Skin epidermis (tissue), 12 donors: ENCODE measurements at regions not wholly inside any gene's neighbourhood (a gene's known extent, or its start where the extent isn't known, plus 50 kb on each side); places are given as distances from the start of the nearest gene placed in this dataset.

Source experiments
- H3K27ac ChIP-seq, 21 experiments: fragments of 200-600 bp; sonication (generic) in 11 of 21; one replicate each; pipeline ENCODE4 v1.5.0; 2020; ENCODE audit warnings: mild to moderate bottlenecking in 3 of 21, inconsistent platforms in 2 of 21, moderate library complexity in 2 of 21
- H3K4me3 ChIP-seq, 7 experiments: fragments of 200-600 bp; sonication (generic) in 2 of 7; one replicate each; pipeline ENCODE4 v1.5.0; 2020; ENCODE audit warnings: inconsistent platforms in 2 of 7, mild to moderate bottlenecking in 2 of 7, moderate library complexity in 1 of 7

DNA sequence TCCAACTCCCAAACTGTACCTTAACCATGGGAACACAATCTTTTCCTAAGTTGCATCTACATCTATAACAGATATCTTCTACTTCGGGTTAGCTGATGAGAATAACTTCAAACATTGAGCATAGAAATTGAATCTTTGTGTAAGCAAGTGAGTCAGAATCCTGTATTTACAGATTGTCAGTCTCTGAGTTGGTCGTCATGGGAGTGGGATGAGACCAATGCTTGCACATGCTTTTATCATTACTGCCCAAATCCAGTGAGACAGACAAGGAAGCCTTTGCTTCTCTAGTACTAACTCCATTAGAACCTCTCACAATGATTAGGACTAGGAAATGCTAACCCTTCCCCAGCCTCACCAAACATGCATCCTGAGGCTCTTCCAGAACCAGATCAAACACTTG lies 587.1 kb upstream of the ZNF717 start:
- H3K27ac ChIP-seq, result no peak overlapping the region
- no peak overlapping the region for H3K4me3 ChIP-seq

DNA sequence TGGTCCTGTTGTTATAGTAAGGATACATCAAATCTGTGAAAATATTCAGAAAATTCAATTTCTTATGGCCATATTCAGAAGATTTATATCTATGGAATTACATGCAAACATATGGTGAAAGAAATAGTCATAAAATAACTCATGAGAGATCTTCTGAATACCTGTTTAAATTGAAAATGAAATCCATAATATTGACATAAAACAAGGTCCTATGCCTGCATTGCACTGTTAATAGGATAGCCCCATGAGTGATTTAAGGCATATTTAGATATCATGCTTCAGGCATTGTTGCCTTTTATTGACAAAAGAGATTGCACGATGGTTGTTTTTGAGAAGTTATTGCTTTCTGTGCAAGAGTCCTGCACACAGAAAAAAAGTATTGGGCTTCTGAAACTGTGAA lies 591.7 kb upstream of the ZNF717 start:
- Histone ChIP-seq H3K27ac (no peak overlapping the region), H3K4me3 (no peak overlapping the region)

DNA sequence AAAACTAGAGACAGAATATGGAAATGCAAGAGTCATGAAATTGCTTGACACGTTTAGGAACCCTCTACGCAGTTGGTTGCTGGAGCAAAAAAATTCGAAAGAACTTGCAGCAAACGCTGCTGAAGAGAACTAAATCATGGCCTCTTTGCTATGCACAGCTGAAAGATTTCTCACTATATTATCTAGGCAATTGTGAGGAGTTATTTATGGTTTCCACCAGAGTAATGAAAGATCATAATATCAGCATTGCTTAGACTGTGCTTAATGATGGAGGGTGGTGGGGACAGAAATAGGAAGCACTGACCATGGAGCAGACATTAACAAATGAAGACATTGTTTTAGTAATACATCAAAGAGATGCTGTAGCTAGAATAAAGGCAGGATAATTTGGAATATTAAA lies 593.4 kb upstream of the ZNF717 start:
- no peak overlapping the region for H3K4me3 ChIP-seq
- no peak overlapping the region for H3K27ac ChIP-seq

DNA sequence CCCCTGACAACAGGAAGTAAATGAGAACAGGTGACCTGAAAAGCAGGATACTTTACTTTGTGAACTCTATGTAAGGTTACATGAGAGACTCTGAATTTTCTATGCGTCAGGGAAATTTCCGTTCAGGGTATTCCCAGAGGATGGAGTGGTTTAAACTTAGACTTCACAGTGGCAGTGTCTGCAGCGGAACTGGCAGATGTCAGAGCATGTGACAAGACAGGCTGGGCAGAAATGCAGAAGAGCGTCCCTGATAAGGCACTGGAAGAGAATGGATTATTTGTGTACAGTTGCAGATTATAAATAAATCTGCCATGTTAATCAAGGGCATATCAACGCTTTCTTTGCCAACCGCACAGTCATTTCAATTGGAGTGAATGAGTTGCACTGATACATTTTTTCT lies 598.4 kb upstream of the ZNF717 start:
- Histone ChIP-seq H3K27ac (no peak overlapping the region), H3K4me3 (no peak overlapping the region)

DNA sequence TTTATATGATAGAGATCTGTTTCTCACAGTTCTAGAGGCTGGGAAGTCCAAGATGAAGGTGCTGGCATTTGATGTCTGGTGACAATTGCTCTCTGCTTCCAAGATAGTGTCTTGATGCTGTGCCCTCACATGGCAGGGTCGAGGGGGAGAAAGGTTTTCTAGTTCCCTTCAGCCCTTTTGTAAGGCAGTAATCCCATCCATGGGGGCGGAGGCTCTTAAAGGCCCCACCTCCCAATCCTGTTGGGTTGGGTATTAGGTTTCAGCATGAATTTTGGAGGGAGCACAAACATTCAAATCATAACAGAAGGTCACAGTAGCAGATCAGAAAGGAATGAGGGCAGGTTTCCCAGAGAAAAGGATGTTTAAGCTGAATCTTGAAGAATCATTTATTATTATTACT lies 601.7 kb upstream of the ZNF717 start:
- H3K4me3 ChIP-seq, result no peak overlapping the region

DNA sequence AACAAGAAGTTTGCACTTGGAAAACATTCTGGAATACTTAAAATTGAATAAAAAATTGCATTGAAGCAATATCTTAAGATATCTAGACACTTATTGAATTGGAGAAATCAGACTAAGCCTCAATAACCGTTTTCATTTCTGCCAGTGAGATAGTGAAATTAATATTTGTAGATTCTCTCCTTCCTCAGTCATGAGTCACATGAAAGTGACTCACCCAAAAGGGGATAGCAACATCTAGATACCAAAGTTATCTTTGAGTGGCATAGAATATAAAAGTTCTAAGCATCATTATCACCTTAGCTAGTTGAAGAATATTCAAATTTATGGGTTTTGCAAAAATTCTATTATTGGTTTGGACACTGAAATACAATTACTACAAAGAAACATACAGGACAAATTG lies 614.8 kb upstream of the ZNF717 start:
- H3K27ac ChIP-seq, result no peak overlapping the region
- no peak overlapping the region for H3K4me3 ChIP-seq

More for the DNA sequence above, 601.7 kb upstream of the ZNF717 start:
- no peak overlapping the region for H3K27ac ChIP-seq

DNA sequence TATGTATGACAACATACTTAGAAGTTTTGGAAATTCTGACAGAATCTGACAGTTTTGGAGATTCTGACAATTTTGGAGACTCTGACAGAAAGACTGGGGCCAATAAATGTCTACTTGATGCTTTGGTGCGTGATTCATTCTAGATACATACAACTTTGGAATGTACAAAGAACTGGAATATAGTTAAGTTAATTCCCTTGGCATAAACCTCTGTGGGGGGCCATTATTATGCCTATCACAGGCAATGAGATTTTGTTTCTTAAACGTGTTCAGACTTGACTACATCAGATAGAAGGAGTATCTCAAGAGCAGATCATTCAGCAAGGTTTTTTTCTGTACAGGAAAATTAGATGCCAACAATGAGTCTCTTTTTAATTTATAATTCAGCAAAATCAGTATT lies 617.6 kb upstream of the ZNF717 start:
- no peak overlapping the region for H3K4me3 ChIP-seq
- H3K27ac ChIP-seq, result no peak overlapping the region

DNA sequence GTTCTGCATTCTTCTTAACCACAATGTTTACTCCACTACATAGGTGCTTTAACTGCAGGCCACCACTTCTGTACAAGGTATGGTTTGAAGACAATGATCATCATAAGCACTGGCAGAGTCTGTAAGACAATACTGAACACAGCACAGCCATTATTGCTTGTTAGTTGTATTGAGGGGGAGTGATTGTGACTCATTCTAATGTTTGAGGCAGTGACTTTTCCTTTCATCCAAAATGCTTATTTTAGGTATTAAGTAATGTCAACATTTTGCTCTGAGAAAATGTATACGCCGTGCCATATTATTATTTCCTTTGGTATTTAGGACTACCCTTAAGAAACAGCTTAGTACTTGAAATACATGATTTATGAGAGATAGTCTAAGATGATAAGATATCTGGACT lies 618.2 kb upstream of the ZNF717 start:
- H3K27ac ChIP-seq, result no peak overlapping the region
- no peak overlapping the region for H3K4me3 ChIP-seq

DNA sequence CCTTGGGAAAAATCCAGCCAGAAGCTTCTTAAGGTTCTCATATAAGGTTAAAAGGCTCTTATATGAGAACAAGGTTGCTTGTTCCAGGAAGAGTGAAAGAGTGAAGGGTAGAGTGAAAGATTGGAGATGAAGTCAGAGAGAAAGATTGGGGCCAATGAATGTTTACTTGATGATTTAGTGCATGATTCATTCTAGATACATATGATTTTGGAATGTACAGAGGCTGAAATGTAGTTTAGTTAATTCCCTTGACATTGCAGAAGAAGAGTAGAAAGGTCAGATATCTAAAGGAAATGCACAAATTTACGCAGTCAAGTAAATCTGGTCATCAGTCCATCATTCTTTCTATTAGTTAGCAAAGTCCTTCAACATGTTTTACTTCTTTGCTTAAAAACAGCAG lies 619.8 kb upstream of the ZNF717 start:
- Histone ChIP-seq H3K4me3 (no peak overlapping the region), H3K27ac (no peak overlapping the region)

DNA sequence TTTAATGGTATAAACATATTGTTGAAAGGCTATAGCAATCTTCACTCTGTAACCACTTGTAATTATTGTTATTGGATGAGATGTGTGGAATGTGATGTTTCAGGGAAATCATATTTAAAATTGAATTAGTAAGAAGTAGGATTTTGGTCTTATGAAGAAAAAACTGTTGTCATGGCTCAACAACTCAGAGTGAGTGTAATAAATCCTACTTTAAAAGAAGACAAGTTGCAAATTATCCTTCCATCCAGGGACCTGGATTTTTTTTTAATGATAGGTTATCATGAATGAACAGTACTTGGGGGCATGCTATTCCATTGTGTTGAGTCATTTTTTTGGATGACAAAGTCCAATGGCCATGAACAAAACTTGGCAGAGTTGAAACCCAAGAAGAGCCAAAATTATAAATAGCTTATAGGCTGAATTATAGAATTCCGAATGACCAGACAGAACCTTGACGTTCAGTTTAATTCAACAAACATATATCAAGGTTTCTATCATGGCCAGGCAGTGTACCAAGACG lies 625.5 kb upstream of the ZNF717 start:
- H3K4me3 ChIP-seq, result no peak overlapping the region
- no peak overlapping the region for H3K27ac ChIP-seq

DNA sequence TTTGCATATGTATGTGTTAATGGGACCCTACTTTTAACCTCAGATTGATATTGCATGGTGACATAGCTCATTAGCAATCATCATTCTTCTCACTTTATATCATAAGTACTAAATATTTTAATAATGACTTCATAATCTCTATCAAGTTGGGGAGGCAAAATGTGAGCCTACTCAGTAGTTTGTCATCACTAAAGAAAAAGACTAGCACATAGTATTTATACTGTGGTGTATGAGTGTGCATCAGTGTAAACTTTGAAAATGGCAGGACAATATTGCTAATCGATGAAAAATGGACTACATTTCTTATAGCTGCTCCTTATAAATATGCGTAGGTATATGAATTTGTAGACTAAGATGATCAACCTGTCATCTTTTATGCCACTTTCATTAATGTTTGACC lies 624.5 kb upstream of the ROBO2 start:
- H3K27ac ChIP-seq, result no peak overlapping the region
- no peak overlapping the region for H3K4me3 ChIP-seq

DNA sequence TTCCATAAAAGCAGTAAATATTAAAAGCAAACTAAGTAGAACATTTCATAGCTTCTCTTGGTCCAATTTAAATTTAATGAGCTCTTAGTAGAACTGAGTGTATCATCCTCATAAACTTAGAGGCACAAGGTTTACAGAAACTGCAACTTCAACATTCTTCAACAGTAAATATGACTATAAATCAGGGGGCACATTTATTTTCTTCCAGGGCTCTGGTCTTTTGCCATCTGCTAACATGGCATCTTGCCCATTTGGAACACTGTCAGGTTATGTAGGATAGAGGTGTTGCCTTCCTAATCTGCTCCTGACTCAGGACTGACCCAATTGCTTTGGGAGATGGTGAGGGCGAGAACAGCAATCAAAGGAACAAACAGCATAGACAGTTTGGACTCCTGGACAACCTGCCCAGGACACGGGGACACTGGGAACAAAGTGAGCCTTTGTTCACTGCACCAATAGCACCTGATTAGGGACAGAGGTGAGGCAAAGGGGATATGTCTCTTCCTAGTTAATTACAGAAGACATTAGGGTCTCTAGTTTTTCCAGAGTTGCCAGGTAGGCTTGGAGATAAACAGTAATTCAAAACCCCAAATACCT lies 610.2 kb upstream of the ROBO2 start:
- H3K4me3 ChIP-seq, result no peak overlapping the region
- no peak overlapping the region for H3K27ac ChIP-seq

DNA sequence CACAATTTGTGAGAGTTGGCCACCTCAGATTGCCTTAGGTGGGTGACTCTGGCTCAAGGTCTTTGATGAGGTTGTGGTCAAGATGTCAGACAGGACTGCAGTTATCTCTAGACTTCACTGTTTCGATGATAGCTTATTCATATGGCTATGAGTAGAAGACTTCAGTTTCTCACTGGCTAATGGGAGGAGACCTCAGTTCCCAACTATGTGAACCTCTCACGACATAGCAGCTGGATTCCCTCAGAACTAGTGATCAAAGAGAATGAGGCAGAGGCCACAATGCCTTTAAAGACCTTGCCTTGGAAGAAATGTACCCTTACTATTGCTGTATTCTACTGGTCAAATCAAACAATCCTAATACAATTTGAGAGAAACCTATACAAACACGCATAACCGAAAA lies 607.5 kb upstream of the ROBO2 start:
- no peak overlapping the region for H3K4me3 ChIP-seq

DNA sequence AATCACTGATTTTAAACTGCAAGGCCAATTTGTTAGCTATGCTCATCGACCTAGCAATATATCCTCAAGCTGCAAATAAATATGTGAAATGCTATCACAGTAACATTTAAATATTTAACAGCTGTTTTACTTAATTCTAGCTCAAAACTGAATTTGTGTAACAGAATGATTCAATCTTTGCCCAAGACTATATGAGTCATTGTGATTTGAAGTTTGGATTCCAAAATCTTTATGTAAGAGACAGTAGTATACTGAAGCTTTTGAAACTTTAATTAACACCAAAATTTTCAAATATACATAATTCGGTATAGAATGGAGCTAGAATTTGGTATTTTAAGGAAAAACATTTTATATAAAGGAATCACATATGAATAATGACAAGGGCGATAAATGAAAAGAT lies 603.0 kb upstream of the ROBO2 start:
- H3K4me3 ChIP-seq, result no peak overlapping the region
- no peak overlapping the region for H3K27ac ChIP-seq

More for the DNA sequence above, 607.5 kb upstream of the ROBO2 start:
- no peak overlapping the region for H3K27ac ChIP-seq

DNA sequence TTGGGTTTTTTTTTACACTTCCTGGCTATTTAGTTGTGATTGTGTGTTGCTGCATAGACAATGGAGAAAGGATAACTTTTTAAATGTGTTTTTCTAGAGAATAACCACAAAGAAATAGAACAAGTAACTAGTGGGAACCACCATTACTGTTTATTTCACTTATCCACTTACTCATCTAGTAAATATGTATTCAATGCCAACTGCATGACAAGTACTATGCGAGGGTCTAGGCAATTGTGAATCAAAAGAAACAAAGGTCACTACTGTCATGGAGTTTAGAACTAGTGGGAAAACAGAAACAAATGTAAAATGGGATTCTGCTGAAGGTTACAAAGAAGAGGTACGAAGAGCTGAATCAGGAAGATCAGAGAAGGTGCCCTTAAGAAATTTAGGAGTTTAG lies 600.9 kb upstream of the ROBO2 start:
- Histone ChIP-seq H3K27ac (no peak overlapping the region), H3K4me3 (no peak overlapping the region)

DNA sequence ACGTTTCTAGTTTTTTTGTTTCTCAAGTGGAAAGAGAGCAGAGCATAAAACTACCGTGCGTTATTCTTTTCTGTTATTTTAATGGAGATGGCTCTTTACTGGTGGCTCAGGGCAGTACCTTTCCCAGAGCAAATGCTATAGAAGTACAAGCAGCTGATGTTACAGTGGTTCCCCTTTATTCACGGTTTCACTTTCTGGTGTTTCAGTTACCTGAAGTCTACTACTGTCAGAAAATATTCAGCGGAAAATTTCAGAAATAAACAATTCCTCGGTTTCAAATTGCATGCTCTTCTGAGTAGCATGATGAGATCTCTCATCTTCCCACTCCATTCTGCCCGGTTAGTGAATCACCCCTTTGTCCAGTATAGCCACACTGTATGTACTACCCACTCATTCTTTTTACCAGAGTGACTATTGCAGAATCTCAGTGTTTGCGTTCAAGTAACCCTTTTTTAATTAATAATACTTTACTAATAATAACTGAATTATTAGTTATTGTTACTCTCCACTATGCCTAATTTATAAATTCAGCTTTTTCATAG lies 597.5 kb upstream of the ROBO2 start:
- no peak overlapping the region for H3K4me3 ChIP-seq
- H3K27ac ChIP-seq, result no peak overlapping the region

DNA sequence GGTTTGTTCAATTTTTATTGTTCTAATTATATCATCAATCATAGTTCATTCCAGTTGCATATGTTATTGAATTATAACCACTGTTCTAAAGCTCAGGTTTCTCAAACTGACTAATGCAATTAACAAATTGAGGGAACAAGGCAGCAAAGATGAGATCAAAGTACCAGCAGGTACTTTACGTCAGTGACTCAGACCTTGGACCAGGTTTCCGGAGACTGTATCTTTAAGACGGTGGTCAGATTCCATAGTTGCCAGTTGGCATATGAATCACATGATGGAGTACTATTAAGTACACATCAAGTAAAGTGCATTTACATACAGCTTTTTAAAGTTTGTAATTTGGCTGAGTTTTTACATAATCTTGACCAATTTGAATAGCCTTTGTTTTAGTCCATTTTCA lies 583.6 kb upstream of the ROBO2 start:
- Histone ChIP-seq H3K4me3 (no peak overlapping the region), H3K27ac (no peak overlapping the region)

DNA sequence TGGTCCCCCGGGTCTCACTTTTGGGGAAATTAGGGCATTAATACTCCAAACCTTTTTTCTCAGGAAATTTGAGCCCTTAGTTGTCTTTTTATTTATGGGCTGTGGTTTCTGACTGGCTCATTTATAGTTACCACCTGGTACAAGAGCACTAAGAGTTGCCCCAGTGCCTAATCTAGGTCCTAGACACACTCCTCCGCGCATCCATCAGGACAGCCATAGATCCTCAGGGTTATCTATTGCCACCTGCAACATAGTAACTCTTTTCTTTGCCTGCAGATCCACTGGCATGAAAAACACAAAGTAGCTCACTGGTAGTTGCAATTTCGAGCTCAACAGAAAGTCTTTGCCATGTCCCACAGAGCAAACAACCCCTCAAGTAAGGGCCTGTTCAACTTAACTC lies 576.4 kb upstream of the ROBO2 start:
- Histone ChIP-seq H3K27ac (no peak overlapping the region), H3K4me3 (no peak overlapping the region)

DNA sequence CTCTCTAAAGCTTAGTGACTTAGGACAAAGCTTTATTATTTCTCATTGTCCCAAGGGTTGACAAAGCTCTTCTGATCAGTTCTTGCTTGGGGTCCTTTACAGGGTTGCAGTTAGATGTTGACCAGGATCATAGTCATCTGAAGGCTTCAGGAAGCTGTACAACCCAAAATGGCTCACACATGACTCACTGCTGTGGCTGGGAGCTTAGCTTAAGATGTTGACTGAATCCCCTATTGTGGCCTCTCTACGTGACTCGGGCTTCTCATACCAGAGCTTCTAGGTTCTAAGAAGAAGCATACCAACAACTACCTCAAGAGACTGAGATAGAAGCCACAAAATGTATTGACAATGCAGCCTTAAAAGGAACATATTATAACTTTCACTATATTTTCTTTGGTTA lies 569.6 kb upstream of the ROBO2 start:
- Histone ChIP-seq H3K27ac (no peak overlapping the region), H3K4me3 (no peak overlapping the region)

DNA sequence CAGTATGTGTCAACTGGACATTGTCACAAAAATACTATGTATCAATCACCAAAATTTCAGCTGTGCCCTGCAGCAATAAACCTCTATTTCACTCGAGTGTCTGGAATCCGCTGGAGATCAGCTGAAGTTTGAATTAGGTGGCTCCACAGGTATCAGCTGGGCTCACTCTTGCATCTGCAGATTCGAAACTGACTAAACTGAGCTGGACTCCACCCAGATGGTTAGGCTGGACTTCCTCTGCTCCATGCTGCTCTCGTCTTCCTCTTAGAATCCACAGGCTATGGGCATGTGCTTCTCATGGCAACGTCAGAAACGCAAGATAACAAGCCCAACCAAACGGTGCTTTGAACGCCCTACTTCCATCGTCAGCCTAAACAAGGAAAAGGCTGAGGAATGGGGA lies 565.3 kb upstream of the ROBO2 start:
- no peak overlapping the region for H3K27ac ChIP-seq
- no peak overlapping the region for H3K4me3 ChIP-seq

DNA sequence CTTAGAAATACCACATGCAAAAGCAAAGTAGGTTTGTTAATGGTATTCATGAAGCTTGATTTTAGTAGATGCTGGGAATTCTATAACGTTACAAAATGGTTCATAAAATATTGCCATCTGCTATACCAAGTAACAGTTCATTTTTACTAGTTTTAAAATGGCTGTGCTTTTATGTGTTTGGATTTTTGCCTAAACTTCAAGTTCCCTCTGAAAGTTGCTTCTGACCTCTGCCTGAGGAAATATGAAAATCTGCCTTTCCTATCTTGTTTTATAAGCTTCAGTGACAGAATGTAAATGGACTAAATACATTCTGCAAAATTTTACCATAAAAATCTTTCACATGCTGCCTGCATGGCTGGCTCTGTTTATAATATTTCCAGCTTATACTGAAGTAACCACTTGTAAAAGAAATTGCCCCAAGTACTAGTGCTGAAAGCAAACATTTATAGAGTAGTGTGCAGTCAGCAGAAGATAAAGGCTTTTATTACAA lies 560.7 kb upstream of the ROBO2 start:
- H3K27ac ChIP-seq, result no peak overlapping the region
- H3K4me3 ChIP-seq, result no peak overlapping the region

DNA sequence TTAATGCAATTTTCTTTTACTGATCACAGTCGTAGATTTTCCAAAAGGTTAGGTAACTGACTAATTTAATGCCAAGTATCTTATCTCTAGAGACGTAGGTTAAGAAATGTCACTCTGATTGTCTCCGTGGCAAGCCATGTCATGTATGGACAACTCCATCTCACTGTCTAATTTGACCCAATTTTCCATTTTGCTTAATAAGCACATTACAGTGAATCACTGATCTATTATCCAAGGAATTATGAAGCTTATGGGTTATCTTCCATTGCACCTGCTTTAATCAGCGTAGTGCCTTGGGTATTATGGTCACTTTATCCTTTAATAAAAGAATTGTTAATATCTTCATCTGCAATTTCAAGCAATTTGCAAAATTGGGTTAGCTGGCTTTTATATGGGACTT lies 557.4 kb upstream of the ROBO2 start:
- no peak overlapping the region for H3K4me3 ChIP-seq
- H3K27ac ChIP-seq, result no peak overlapping the region
